OCI-LY7 (cell line): ENCODE measurements at regions not wholly inside any gene's neighbourhood (a gene's known extent, or its start where the extent isn't known, plus 50 kb on each side); places are given as distances from the start of the nearest gene placed in this dataset.

Experiments used
- EZH2phosphoT487 ChIP-seq: fragments of 200-600 bp; sonication (generic); IDR thresholded peaks from 2 replicates; pipeline ENCODE4 v1.6.1; 2018; ENCODE audit warnings: low read depth, borderline replicate concordance, mild to moderate bottlenecking, mixed run types, antibody characterized with exemption, low read length, moderate library complexity, mixed read lengths
- TF ChIP-seq, protein P1 (sequence below): fragments of 200-600 bp; sonication (generic); conservative IDR thresholded peaks from 2 replicates; pipeline ENCODE4 v1.5.1; 2014; ENCODE audit warnings: mild to moderate bottlenecking, antibody characterized with exemption, low read length, moderate library complexity, mixed read lengths

DNA sequence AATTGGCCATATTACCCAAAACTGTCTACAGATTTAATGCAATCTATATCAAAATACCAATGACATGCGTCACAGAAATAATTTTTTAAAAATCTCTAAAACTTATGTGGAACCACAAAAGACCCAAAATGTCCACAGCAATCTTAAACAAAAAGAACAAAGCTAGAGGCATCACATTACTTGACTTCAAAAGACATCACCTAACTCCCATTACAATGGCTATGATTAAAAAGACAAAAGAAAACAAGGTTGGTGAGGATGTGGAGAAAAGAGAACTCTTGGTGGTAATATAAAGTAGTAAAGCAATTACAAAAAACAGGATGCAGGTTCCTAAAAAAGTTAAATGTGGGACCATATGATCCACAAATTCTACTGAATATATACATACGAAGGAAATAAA lies 187.6 kb upstream of the CNTN6 start:
- TF ChIP-seq, protein P1, sequence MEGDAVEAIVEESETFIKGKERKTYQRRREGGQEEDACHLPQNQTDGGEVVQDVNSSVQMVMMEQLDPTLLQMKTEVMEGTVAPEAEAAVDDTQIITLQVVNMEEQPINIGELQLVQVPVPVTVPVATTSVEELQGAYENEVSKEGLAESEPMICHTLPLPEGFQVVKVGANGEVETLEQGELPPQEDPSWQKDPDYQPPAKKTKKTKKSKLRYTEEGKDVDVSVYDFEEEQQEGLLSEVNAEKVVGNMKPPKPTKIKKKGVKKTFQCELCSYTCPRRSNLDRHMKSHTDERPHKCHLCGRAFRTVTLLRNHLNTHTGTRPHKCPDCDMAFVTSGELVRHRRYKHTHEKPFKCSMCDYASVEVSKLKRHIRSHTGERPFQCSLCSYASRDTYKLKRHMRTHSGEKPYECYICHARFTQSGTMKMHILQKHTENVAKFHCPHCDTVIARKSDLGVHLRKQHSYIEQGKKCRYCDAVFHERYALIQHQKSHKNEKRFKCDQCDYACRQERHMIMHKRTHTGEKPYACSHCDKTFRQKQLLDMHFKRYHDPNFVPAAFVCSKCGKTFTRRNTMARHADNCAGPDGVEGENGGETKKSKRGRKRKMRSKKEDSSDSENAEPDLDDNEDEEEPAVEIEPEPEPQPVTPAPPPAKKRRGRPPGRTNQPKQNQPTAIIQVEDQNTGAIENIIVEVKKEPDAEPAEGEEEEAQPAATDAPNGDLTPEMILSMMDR: no peak
- TF ChIP-seq EZH2phosphoT487: no peak
